ENCODE measurements at regions not wholly inside any gene's neighbourhood (a gene's known extent, or its start where the extent isn't known, plus 50 kb on each side); places are given as distances from the start of the nearest gene placed in this dataset.

- POLR2A ChIA-PET, result no interaction called here
- intact Hi-C loops (cut with micrococcal nuclease; ENCODE audit: unreplicated experiment), result no loop called here
Observed at GRCh38 chr21:28357743-28358142, 634.9 kb downstream of the LTN1 start.

DNA sequence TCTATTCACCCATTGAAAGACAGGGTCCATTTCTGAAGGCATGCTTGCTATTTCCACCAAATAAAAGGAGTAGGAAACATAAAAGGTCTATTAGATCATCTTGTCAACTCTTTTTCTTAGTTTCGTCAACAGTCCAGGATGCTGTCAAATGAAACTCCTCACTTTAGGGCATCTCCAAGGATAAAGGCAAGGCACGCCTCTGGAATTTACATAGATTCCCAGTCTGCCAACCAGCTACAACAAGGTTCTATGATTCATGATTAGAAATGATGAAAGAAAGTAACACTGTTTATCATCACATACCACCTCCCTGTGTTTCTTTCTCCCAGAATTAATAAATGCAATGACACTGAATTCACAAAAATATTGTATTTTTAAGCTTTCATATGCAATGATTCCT is 636.3 kb downstream of the LTN1 start:
- Histone ChIP-seq H3K9me3 (ENCODE audit: control insufficient read depth, insufficient read depth, low read depth, low read length) (no peaks in the 10 kb centered on the region), H3K36me3 (ENCODE audit: control insufficient read depth, insufficient read depth, low read length) (no peaks in the 10 kb centered on the region), H3K4me1 (ENCODE audit: control insufficient read depth, insufficient read depth, low read length) (no peaks in the 10 kb centered on the region), H3K4me3 (ENCODE audit: low read depth in 2 of 2, low read length in 2 of 2) (no peak overlapping the region), H3K27ac (ENCODE audit: low read length) (no peak overlapping the region), H3K27me3 (ENCODE audit: control insufficient read depth, insufficient read depth, low read length) (no peaks in the 10 kb centered on the region)
- POLR2A ChIA-PET, result no interaction called here
- no TSS peak for BruUV-seq (replicated peaks)
- DNase-seq (ENCODE audit: low read depth, low spot score) (no peak), ATAC-seq (no peak)
- in situ Hi-C loops (cut with HindIII; ENCODE audit: low pct_unique_long_range_greater_than_20kb, low sequenced_read_pairs), result no loop called here
- no peak for TF ChIP-seq TCF7L2 (IDR thresholded peaks at IDR 0.05; ENCODE audit: low read depth, low read length)
- TF ChIP-seq REST (IDR thresholded peaks at IDR 0.05; ENCODE audit: insufficient read depth in 1 of 2, low read depth in 2 of 2, low read length in 1 of 2), result no peak
- TF ChIP-seq, protein P1, sequence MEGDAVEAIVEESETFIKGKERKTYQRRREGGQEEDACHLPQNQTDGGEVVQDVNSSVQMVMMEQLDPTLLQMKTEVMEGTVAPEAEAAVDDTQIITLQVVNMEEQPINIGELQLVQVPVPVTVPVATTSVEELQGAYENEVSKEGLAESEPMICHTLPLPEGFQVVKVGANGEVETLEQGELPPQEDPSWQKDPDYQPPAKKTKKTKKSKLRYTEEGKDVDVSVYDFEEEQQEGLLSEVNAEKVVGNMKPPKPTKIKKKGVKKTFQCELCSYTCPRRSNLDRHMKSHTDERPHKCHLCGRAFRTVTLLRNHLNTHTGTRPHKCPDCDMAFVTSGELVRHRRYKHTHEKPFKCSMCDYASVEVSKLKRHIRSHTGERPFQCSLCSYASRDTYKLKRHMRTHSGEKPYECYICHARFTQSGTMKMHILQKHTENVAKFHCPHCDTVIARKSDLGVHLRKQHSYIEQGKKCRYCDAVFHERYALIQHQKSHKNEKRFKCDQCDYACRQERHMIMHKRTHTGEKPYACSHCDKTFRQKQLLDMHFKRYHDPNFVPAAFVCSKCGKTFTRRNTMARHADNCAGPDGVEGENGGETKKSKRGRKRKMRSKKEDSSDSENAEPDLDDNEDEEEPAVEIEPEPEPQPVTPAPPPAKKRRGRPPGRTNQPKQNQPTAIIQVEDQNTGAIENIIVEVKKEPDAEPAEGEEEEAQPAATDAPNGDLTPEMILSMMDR (IDR thresholded peaks at IDR 0.05), result no peak
- TF ChIP-seq SIN3A (IDR thresholded peaks at IDR 0.05; ENCODE audit: borderline replicate concordance, insufficient read depth, low read depth, low read length), result no peak
- TF ChIP-seq POLR2AphosphoS5 (IDR thresholded peaks at IDR 0.05; ENCODE audit: low read depth, low read length), result no peak
- CTCF ChIA-PET, result no interaction called here
- intact Hi-C loops (cut with micrococcal nuclease; ENCODE audit: unreplicated experiment), result no loop called here

More at GRCh38 chr21:28357743-28358142, 634.9 kb downstream of the LTN1 start:
- no peaks in the 10 kb centered on the region for H3K4me1 ChIP-seq (ENCODE audit: control insufficient read depth, insufficient read depth, low read length)
- H3K9me3 ChIP-seq (ENCODE audit: control insufficient read depth, insufficient read depth, low read depth, low read length), result no peaks in the 10 kb centered on the region
- no TSS peak for BruUV-seq (replicated peaks)
- ATAC-seq (no peak), DNase-seq (ENCODE audit: low read depth, low spot score) (no peak)
- H3K27me3 ChIP-seq (ENCODE audit: control insufficient read depth, insufficient read depth, low read length), result no peaks in the 10 kb centered on the region
- H3K4me3 ChIP-seq (ENCODE audit: low read depth in 2 of 2, low read length in 2 of 2), result no peak overlapping the region
- TF ChIP-seq, protein P1 (IDR thresholded peaks at IDR 0.05), result no peak
- no peak for TF ChIP-seq SIN3A (IDR thresholded peaks at IDR 0.05; ENCODE audit: borderline replicate concordance, insufficient read depth, low read depth, low read length)
- TF ChIP-seq POLR2AphosphoS5 (IDR thresholded peaks at IDR 0.05; ENCODE audit: low read depth, low read length), result no peak
- TF ChIP-seq TCF7L2 (IDR thresholded peaks at IDR 0.05; ENCODE audit: low read depth, low read length), result no peak
- no peak for TF ChIP-seq REST (IDR thresholded peaks at IDR 0.05; ENCODE audit: insufficient read depth in 1 of 2, low read depth in 2 of 2, low read length in 1 of 2)
- no peak overlapping the region for H3K27ac ChIP-seq (ENCODE audit: low read length)
- H3K36me3 ChIP-seq (ENCODE audit: control insufficient read depth, insufficient read depth, low read length), result no peaks in the 10 kb centered on the region
- CTCF ChIA-PET, result no interaction called here
- in situ Hi-C loops (cut with HindIII; ENCODE audit: low pct_unique_long_range_greater_than_20kb, low sequenced_read_pairs), result no loop called here
